Thymus (tissue), 11 donors: ENCODE measurements at regions not wholly inside any gene's neighbourhood (a gene's known extent, or its start where the extent isn't known, plus 50 kb on each side); places are given as distances from the start of the nearest gene placed in this dataset.

ENCODE experiments used
- DNase-seq, 9 donors: peaks; one replicate each; pipeline ENCODE4 v3.0.0-alpha.2; 2013; ENCODE audit warnings: low spot score in 9 of 9, low read depth in 6 of 9, missing footprints in 1 of 9
- H3K27ac ChIP-seq, 2 donors: one replicate each; pipeline ENCODE4 v1.5.1; 2013; ENCODE audit warnings: control low read depth in 1 of 2, low read depth in 1 of 2, low read length in 1 of 2, mild to moderate bottlenecking in 1 of 2, moderate library complexity in 1 of 2
- H3K27me3 ChIP-seq, 2 donors: one replicate each; pipeline ENCODE4 v1.5.1; 2013; ENCODE audit warnings: low read length in 1 of 2; ENCODE audit not compliant: control insufficient read depth in 2 of 2, insufficient read depth in 1 of 2
- H3K36me3 ChIP-seq, 2 donors: one replicate each; pipeline ENCODE4 v1.5.1; 2013; ENCODE audit warnings: low read length in 1 of 2, mild to moderate bottlenecking in 1 of 2, moderate library complexity in 1 of 2; ENCODE audit not compliant: control insufficient read depth in 2 of 2, insufficient read depth in 2 of 2
- H3K4me1 ChIP-seq, 2 donors: one replicate each; pipeline ENCODE4 v1.5.1; 2013; ENCODE audit warnings: low read length in 2 of 2; ENCODE audit not compliant: control insufficient read depth in 2 of 2, insufficient read depth in 2 of 2
- H3K4me3 ChIP-seq, 2 donors: one replicate each; pipeline ENCODE4 v1.5.1; 2013; ENCODE audit warnings: low read length in 2 of 2, control low read depth in 1 of 2, mild to moderate bottlenecking in 1 of 2
- H3K9me3 ChIP-seq, 2 donors: one replicate each; pipeline ENCODE4 v1.5.1; 2013; ENCODE audit warnings: low read length in 1 of 2, mild to moderate bottlenecking in 1 of 2; ENCODE audit not compliant: control insufficient read depth in 2 of 2, insufficient read depth in 1 of 2
- WGBS: extraction: QIAGEN DNeasy Blood & Tissue Kit; methylation state at CpG from one replicate; pipeline ENCODE4 v1.1.7; 2013; 5-methylcytosine and 5-hydroxymethylcytosine counted together
- donor health status: healthy.

DNA sequence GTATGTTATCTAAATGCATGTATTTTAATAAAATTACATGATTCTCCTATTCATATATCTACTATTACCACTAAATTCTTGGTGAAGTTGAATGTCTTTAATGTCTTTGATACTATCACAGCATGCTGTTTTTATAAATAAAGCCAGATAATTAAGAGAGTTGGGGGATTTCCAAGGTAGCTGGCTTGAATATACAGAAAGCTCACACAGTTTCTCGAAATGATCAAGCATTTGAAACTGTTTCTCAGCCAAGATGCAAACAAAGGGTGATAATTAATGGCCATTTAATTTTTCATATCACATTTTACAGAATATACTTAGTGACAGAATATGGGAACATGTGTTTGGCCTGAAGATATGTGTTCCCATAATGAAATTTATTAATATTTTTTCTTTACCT is 145.6 kb upstream of the CDH12 start:
- Histone ChIP-seq H3K9me3 (no peaks in the 10 kb centered on the region), H3K27ac (no peak overlapping the region), H3K36me3 (no peaks in the 10 kb centered on the region), H3K4me3 (no peak overlapping the region), H3K4me1 (no peaks in the 10 kb centered on the region), H3K27me3 (no peaks in the 10 kb centered on the region)
- WGBS: 62% methylated on average over 1 of the region's 1 CpG
- no peak for DNase-seq

- no peaks in the 10 kb centered on the region for H3K36me3 ChIP-seq
- DNase-seq: no peak
- H3K4me1 ChIP-seq: no peaks in the 10 kb centered on the region
- no peak overlapping the region for H3K4me3 ChIP-seq
- H3K27ac ChIP-seq: no peak overlapping the region
- H3K27me3 ChIP-seq: no peaks in the 10 kb centered on the region
- no peaks in the 10 kb centered on the region for H3K9me3 ChIP-seq
Observed at GRCh38 chr5:22998362-22998761, 145.2 kb upstream of the CDH12 start.

- no peak overlapping the region for H3K4me3 ChIP-seq
- DNase-seq: no peak
- no peaks in the 10 kb centered on the region for H3K27me3 ChIP-seq
- H3K4me1 ChIP-seq: no peaks in the 10 kb centered on the region
- WGBS: 91% methylated on average over 6 of the region's 6 CpGs
- no peaks in the 10 kb centered on the region for H3K36me3 ChIP-seq
- no peak overlapping the region for H3K27ac ChIP-seq
- peaks cover 0 to 3% of the 10 kb centered on the region in 2 donors for H3K9me3 ChIP-seq
Observed at GRCh38 chr5:22988937-22989336, 135.8 kb upstream of the CDH12 start.

- Histone ChIP-seq H3K4me3 (no peak overlapping the region), H3K9me3 (peaks cover 0 to 3% of the 10 kb centered on the region in 2 donors), H3K27me3 (no peaks in the 10 kb centered on the region), H3K4me1 (no peaks in the 10 kb centered on the region), H3K27ac (no peak overlapping the region), H3K36me3 (no peaks in the 10 kb centered on the region)
- no peak for DNase-seq
Observed at GRCh38 chr5:22986281-22986680, 133.1 kb upstream of the CDH12 start.

DNA sequence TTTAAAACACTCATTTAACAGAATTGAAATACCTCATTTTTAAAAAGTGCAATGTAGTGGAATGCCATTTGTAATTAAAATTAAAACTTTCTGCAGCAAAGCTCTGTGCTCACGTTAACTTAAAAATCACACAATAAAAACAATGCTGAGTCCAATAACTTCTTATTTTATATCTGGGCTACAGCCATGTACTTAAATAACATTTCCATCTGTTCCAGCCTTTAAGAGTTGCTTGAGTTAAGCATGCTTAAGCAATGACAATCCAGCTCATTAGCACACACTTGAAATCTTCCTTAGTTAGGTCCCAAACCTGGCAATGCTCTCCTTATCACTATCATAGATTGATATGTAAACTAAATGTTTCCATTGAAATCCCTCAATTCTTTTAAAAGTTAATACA is 132.3 kb upstream of the CDH12 start:
- Histone ChIP-seq H3K36me3 (no peaks in the 10 kb centered on the region), H3K4me1 (no peaks in the 10 kb centered on the region), H3K27me3 (no peaks in the 10 kb centered on the region), H3K4me3 (no peak overlapping the region), H3K9me3 (peaks cover 0 to 3% of the 10 kb centered on the region in 2 donors), H3K27ac (no peak overlapping the region)
- whole genome bisulfite sequencing: 91% methylated on average over 1 of the region's 1 CpG
- DNase-seq: no peak

- H3K36me3 ChIP-seq: no peaks in the 10 kb centered on the region
- H3K4me3 ChIP-seq: no peak overlapping the region
- no peaks in the 10 kb centered on the region for H3K4me1 ChIP-seq
- WGBS: 91% methylated on average over 8 of the region's 8 CpGs
- H3K27ac ChIP-seq: no peak overlapping the region
- no peaks in the 10 kb centered on the region for H3K27me3 ChIP-seq
- DNase-seq: no peak
- H3K9me3 ChIP-seq: peaks cover 2 to 20% of the 10 kb centered on the region in 2 donors
Observed at GRCh38 chr5:22970956-22971618, 117.9 kb upstream of the CDH12 start.

DNA sequence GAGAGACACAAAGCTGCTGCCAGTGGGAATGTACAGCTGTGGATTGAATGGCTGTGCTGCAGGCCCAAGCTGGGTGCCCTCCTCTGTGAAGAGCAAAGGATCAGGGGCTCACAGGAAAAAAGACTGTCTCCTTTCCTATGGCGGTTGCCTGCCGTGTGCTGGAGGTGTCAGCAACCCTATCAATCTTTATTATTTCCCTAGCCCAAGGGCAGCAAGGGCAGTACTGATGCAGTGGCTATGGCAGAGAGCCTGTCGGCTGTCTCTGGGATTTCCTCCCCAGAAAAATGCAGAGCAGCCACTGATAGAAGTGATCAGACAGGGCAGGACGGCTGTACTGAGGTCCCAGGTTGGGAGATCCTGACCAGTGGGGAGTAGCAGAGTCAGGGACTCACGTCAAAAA is 117.3 kb upstream of the CDH12 start:
- Histone ChIP-seq H3K4me1 (no peaks in the 10 kb centered on the region), H3K4me3 (no peak overlapping the region), H3K9me3 (peaks cover 2 to 20% of the 10 kb centered on the region in 2 donors), H3K27me3 (no peaks in the 10 kb centered on the region), H3K27ac (no peak overlapping the region), H3K36me3 (no peaks in the 10 kb centered on the region)
- 84% methylated on average over 5 of the region's 5 CpGs for WGBS
- DNase-seq: no peak

- WGBS: 91% methylated on average over 2 of the region's 2 CpGs
- H3K27ac ChIP-seq: no peak overlapping the region
- no peaks in the 10 kb centered on the region for H3K36me3 ChIP-seq
- no peak overlapping the region for H3K4me3 ChIP-seq
- H3K4me1 ChIP-seq: no peaks in the 10 kb centered on the region
- DNase-seq: no peak
- peaks cover 2 to 20% of the 10 kb centered on the region in 2 donors for H3K9me3 ChIP-seq
- no peaks in the 10 kb centered on the region for H3K27me3 ChIP-seq
Observed at GRCh38 chr5:22968386-22968785, 115.2 kb upstream of the CDH12 start.

DNA sequence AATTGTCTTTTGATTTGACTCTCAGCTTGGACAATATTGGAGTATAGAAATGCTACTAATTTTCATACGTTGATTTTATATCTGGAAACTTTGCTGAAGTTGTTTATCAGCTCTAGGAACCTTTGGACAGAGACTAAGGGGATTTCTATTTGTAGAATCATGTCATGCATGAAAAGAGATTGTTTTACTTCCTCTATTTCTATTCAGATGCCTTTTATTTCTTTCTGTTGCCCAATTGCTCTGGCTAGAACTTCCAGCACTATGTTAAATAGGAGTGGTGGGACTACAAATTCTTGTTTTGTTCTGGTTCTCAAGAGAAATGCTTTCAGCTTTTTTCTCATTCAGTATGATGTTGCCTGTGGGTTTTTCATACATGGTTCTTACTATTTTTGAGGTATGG is 112.8 kb upstream of the CDH12 start:
- Histone ChIP-seq H3K27me3 (no peaks in the 10 kb centered on the region), H3K4me1 (no peaks in the 10 kb centered on the region), H3K36me3 (no peaks in the 10 kb centered on the region), H3K27ac (no peak overlapping the region), H3K4me3 (no peak overlapping the region), H3K9me3 (peaks cover under 1 to 11% of the 10 kb centered on the region in 2 donors)
- no peak for DNase-seq
- 86% methylated on average over 1 of the region's 1 CpG for WGBS

GRCh38 chr5:22964632-22965031 is 111.5 kb upstream of the CDH12 start:
- DNase-seq: no peak
- Histone ChIP-seq H3K4me1 (no peaks in the 10 kb centered on the region), H3K27ac (no peak overlapping the region), H3K27me3 (no peaks in the 10 kb centered on the region), H3K9me3 (no peaks in the 10 kb centered on the region), H3K36me3 (no peaks in the 10 kb centered on the region), H3K4me3 (no peak overlapping the region)
- 92% methylated on average over 1 of the region's 1 CpG for WGBS
